Neural cell (in vitro differentiated cells): ENCODE measurements at regions not wholly inside any gene's neighbourhood (a gene's known extent, or its start where the extent isn't known, plus 50 kb on each side); places are given as distances from the start of the nearest gene placed in this dataset.

Experiments
- H2AFZ ChIP-seq: fragments of 200-600, 300-800 bp; sonication (generic), shearing (Covaris generic); 2 replicates; pipeline ENCODE4 v1.6.0; 2014; ENCODE audit warnings: low read depth, mild to moderate bottlenecking, antibody characterized with exemption, low read length, moderate library complexity
- H3F3A ChIP-seq: fragments of 200-600 bp; shearing (Covaris generic); 2 replicates; pipeline ENCODE4 v1.6.1; 2016; ENCODE audit warnings: mild to moderate bottlenecking, moderate library complexity, mixed read lengths, antibody characterized with exemption, low read length; ENCODE audit not compliant: insufficient read depth, poor library complexity, severe bottlenecking
- H3K27ac ChIP-seq: fragments of 200-600, 300-800 bp; sonication (generic), shearing (Covaris generic); 2 replicates; pipeline ENCODE4 v1.5.1; 2014; ENCODE audit warnings: mild to moderate bottlenecking, low read length, moderate library complexity
- H3K27me3 ChIP-seq: fragments of 300-800, 200-600 bp; sonication (generic), shearing (Covaris generic); 2 replicates; pipeline ENCODE4 v1.6.0; 2014; ENCODE audit warnings: mild to moderate bottlenecking, low read depth, low read length, moderate library complexity; ENCODE audit not compliant: insufficient read depth
- H3K36me3 ChIP-seq: fragments of 300-800, 200-600 bp; sonication (generic), shearing (Covaris generic); 2 replicates; pipeline ENCODE4 v1.5.1; 2014; ENCODE audit warnings: mild to moderate bottlenecking, antibody characterized with exemption, low read length, moderate library complexity; ENCODE audit not compliant: insufficient read depth
- H3K4me2 ChIP-seq: fragments of 300-800, 200-600 bp; sonication (generic), shearing (Covaris generic); 2 replicates; pipeline ENCODE4 v1.6.0; 2014; ENCODE audit warnings: mild to moderate bottlenecking, low read length
- H3K4me3 ChIP-seq: fragments of 300-800, 200-600 bp; sonication (generic), shearing (Covaris generic); 2 replicates; pipeline ENCODE4 v1.5.1; 2014; ENCODE audit warnings: mild to moderate bottlenecking, low read length, moderate library complexity
- H3K79me2 ChIP-seq: fragments of 200-600 bp; shearing (Covaris generic); replicated peaks from 2 replicates; pipeline ENCODE4 v1.6.0; 2014; ENCODE audit warnings: mild to moderate bottlenecking, low read length, moderate library complexity; ENCODE audit not compliant: insufficient read depth
- H3K9ac ChIP-seq: fragments of 300-800, 200-600 bp; sonication (generic), shearing (Covaris generic); 2 replicates; pipeline ENCODE4 v1.6.1; 2016; ENCODE audit warnings: mild to moderate bottlenecking, low read length, mixed read lengths
- H3K9me2 ChIP-seq: fragments of 200-600 bp; shearing (Covaris generic); 2 replicates; pipeline ENCODE4 v1.6.1; 2016; ENCODE audit warnings: mild to moderate bottlenecking, low read length, mixed read lengths; ENCODE audit not compliant: insufficient read depth
- H3K9me3 ChIP-seq: fragments of 200-600, 300-800 bp; sonication (generic), shearing (Covaris generic); 2 replicates; pipeline ENCODE4 v1.6.1; 2016; ENCODE audit warnings: mild to moderate bottlenecking, mixed run types, low read length, moderate library complexity, mixed read lengths
- H4K20me1 ChIP-seq: fragments of 200-600 bp; shearing (Covaris generic); 2 replicates; pipeline ENCODE4 v1.6.1; 2016; ENCODE audit warnings: mild to moderate bottlenecking, mixed run types; ENCODE audit not compliant: insufficient read depth
- CTCF ChIP-seq: fragments of 450-650 bp; IDR thresholded peaks from 2 replicates; pipeline ENCODE4 v1.5.1; 2014; ENCODE audit warnings: antibody characterized with exemption, mild to moderate bottlenecking, moderate library complexity; ENCODE audit not compliant: poor library complexity, severe bottlenecking
- EP300 ChIP-seq: fragments of 450-650 bp; conservative IDR thresholded peaks from 2 replicates; pipeline ENCODE4 v1.6.1; 2014; ENCODE audit warnings: antibody characterized with exemption, mild to moderate bottlenecking, moderate library complexity; ENCODE audit not compliant: poor library complexity, severe bottlenecking
- EZH2 ChIP-seq: fragments of 200-600, 300-800 bp; shearing (Covaris generic), sonication (generic); IDR thresholded peaks from 2 replicates; pipeline ENCODE4 v1.6.1; 2014; ENCODE audit warnings: antibody characterized with exemption, low read length, borderline replicate concordance, mild to moderate bottlenecking; ENCODE audit not compliant: insufficient read depth, poor library complexity, severe bottlenecking
- MXI1 ChIP-seq: fragments of 450-650 bp; conservative IDR thresholded peaks from 2 replicates; pipeline ENCODE4 v1.6.1; 2014; ENCODE audit warnings: antibody characterized with exemption, mild to moderate bottlenecking; ENCODE audit not compliant: poor library complexity, severe bottlenecking
- POLR2AphosphoS5 ChIP-seq: IDR thresholded peaks from 2 replicates; pipeline ENCODE4 v1.6.1; 2012
- RAD21 ChIP-seq: fragments of 450-650 bp; conservative IDR thresholded peaks from 2 replicates; pipeline ENCODE4 v1.6.1; 2014; ENCODE audit warnings: antibody characterized with exemption, mild to moderate bottlenecking, moderate library complexity
- SMC3 ChIP-seq: fragments of 450-650 bp; conservative IDR thresholded peaks from 2 replicates; pipeline ENCODE4 v1.6.1; 2014; ENCODE audit warnings: antibody characterized with exemption, mild to moderate bottlenecking, moderate library complexity; ENCODE audit not compliant: poor library complexity
- TAF1 ChIP-seq: IDR thresholded peaks from 2 replicates; pipeline ENCODE4 v1.6.1; 2012; ENCODE audit warnings: low read depth
- TF ChIP-seq, protein P1 (sequence below): IDR thresholded peaks from 2 replicates; pipeline ENCODE4 v1.6.1; 2012; ENCODE audit warnings: borderline replicate concordance

GRCh38 chr15:69660114-69660513 lies 207.5 kb downstream of the RPLP1 start:
- Histone ChIP-seq H3F3A (no peaks in the 10 kb centered on the region), H3K79me2 (no peaks in the 10 kb centered on the region), H3K9ac (no peak overlapping the region), H4K20me1 (no peaks in the 10 kb centered on the region), H2AFZ (no peak overlapping the region), H3K9me3 (no peaks in the 10 kb centered on the region), H3K4me2 (no peak overlapping the region), H3K36me3 (no peaks in the 10 kb centered on the region), H3K27me3 (no peaks in the 10 kb centered on the region), H3K27ac (no peak overlapping the region), H3K9me2 (no peaks in the 10 kb centered on the region), H3K4me3 (no peak overlapping the region)
- TF ChIP-seq, protein P1, sequence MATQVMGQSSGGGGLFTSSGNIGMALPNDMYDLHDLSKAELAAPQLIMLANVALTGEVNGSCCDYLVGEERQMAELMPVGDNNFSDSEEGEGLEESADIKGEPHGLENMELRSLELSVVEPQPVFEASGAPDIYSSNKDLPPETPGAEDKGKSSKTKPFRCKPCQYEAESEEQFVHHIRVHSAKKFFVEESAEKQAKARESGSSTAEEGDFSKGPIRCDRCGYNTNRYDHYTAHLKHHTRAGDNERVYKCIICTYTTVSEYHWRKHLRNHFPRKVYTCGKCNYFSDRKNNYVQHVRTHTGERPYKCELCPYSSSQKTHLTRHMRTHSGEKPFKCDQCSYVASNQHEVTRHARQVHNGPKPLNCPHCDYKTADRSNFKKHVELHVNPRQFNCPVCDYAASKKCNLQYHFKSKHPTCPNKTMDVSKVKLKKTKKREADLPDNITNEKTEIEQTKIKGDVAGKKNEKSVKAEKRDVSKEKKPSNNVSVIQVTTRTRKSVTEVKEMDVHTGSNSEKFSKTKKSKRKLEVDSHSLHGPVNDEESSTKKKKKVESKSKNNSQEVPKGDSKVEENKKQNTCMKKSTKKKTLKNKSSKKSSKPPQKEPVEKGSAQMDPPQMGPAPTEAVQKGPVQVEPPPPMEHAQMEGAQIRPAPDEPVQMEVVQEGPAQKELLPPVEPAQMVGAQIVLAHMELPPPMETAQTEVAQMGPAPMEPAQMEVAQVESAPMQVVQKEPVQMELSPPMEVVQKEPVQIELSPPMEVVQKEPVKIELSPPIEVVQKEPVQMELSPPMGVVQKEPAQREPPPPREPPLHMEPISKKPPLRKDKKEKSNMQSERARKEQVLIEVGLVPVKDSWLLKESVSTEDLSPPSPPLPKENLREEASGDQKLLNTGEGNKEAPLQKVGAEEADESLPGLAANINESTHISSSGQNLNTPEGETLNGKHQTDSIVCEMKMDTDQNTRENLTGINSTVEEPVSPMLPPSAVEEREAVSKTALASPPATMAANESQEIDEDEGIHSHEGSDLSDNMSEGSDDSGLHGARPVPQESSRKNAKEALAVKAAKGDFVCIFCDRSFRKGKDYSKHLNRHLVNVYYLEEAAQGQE: no peak
- TF ChIP-seq TAF1 (no peak), POLR2AphosphoS5 (no peak), RAD21 (no peak), EZH2 (no peak), MXI1 (no peak), SMC3 (no peak), EP300 (no peak), CTCF (no peak)

- no peak overlapping the region for H2AFZ ChIP-seq
- H3K27me3 ChIP-seq: no peaks in the 10 kb centered on the region
- H3K36me3 ChIP-seq: no peaks in the 10 kb centered on the region
- H3K9me2 ChIP-seq: no peaks in the 10 kb centered on the region
- H3K4me2 ChIP-seq: no peak overlapping the region
- no peak overlapping the region for H3K9ac ChIP-seq
- no peak for TF ChIP-seq TAF1
- TF ChIP-seq EZH2: no peak
- no peak for TF ChIP-seq POLR2AphosphoS5
- no peak for TF ChIP-seq MXI1
- no peak for TF ChIP-seq SMC3
- no peak for TF ChIP-seq RAD21
- TF ChIP-seq, protein P1: no peak
- no peak for TF ChIP-seq EP300
- TF ChIP-seq CTCF: no peak
- H3F3A ChIP-seq: peaks cover 2% of the 10 kb centered on the region
- no peaks in the 10 kb centered on the region for H4K20me1 ChIP-seq
- H3K4me3 ChIP-seq: no peak overlapping the region
- no peaks in the 10 kb centered on the region for H3K9me3 ChIP-seq
- no peak overlapping the region for H3K27ac ChIP-seq
- H3K79me2 ChIP-seq: no peaks in the 10 kb centered on the region
These were observed 208.2 kb downstream of the RPLP1 start for GRCh38 chr15:69660658-69661405.
